ENCODE measurements at regions not wholly inside any gene's neighbourhood (a gene's known extent, or its start where the extent isn't known, plus 50 kb on each side); places are given as distances from the start of the nearest gene placed in this dataset.
A peak's percentile ranks its signal among the peaks of the same experiment; 100 is the strongest.

DNA sequence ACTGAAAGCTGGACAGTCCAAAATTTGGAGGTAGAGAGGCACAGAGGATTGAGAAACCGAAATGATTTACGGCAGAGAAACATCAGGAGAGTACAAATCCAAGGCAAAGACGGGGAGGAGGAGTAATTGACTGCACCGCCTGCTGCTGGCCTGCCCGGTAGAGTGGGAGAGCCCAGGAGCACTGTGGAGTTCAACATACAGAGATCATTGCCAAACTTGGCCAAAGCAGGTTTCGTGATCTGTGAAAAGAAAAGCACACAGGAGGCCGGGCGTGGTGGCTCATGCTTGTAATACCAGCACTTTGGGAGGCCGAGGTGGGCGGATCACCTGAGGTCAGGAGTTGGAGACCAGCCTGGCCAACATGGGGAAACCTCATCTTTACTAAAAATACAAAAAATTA lies 306.0 kb upstream of the PFKP start:
- TF ChIP-seq, protein P1, sequence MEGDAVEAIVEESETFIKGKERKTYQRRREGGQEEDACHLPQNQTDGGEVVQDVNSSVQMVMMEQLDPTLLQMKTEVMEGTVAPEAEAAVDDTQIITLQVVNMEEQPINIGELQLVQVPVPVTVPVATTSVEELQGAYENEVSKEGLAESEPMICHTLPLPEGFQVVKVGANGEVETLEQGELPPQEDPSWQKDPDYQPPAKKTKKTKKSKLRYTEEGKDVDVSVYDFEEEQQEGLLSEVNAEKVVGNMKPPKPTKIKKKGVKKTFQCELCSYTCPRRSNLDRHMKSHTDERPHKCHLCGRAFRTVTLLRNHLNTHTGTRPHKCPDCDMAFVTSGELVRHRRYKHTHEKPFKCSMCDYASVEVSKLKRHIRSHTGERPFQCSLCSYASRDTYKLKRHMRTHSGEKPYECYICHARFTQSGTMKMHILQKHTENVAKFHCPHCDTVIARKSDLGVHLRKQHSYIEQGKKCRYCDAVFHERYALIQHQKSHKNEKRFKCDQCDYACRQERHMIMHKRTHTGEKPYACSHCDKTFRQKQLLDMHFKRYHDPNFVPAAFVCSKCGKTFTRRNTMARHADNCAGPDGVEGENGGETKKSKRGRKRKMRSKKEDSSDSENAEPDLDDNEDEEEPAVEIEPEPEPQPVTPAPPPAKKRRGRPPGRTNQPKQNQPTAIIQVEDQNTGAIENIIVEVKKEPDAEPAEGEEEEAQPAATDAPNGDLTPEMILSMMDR (conservative IDR thresholded peaks at IDR 0.05; ENCODE audit: low read depth in 2 of 2): no peak
- no peak for TF ChIP-seq ZNF331 (CRISPR knock-in tag; IDR thresholded peaks at IDR 0.05; ENCODE audit: low read depth)
- TF ChIP-seq JUNB (IDR thresholded peaks at IDR 0.05; ENCODE audit: unreplicated experiment): no peak
- TF ChIP-seq CREB1 (CRISPR knock-in tag; IDR thresholded peaks at IDR 0.05; ENCODE audit: low read depth): no peak
- TF ChIP-seq POLR2AphosphoS5 (IDR thresholded peaks at IDR 0.05; ENCODE audit: low read depth): no peak
- TF ChIP-seq STAT1 (IDR thresholded peaks at IDR 0.05; ENCODE audit: unreplicated experiment): no peak
- no peak for TF ChIP-seq EZH2phosphoT487 (IDR thresholded peaks at IDR 0.05; ENCODE audit: unreplicated experiment)
- Mint-ChIP-seq H3K27ac (no peak overlapping the region), H3K4me3 (no peak overlapping the region), H3K36me3 (ENCODE audit: low read depth) (peaks cover 4% of the 10 kb centered on the region; the same call in 1 of the 3 replicates), H3K9me3 (no peaks in the 10 kb centered on the region; the same call in 1 of the 3 replicates), H3K27me3 (ENCODE audit: insufficient read depth, low read depth, poor library complexity) (peaks cover 1% of the 10 kb centered on the region), H3K4me1 (no peaks in the 10 kb centered on the region)
- Histone ChIP-seq H3K27me3 (ENCODE audit: insufficient read depth) (no peaks in the 10 kb centered on the region), H3K4me2 (no peak overlapping the region), H3K4me3 (no peak overlapping the region), H3K9me2 (ENCODE audit: insufficient read depth) (0 out of 2 replicates have a peak, but pooled peaks cover 10% of the 10 kb centered on the region), H3K4me1 (ENCODE audit: insufficient read depth) (no peaks in the 10 kb centered on the region), H3F3A (replicated peaks; ENCODE audit: low read depth) (no peaks in the 10 kb centered on the region), H4K20me1 (replicated peaks; ENCODE audit: insufficient read depth) (no peaks in the 10 kb centered on the region), H3K36me3 (ENCODE audit: insufficient read depth) (no peaks in the 10 kb centered on the region), H3K79me2 (replicated peaks; ENCODE audit: insufficient read depth) (no peaks in the 10 kb centered on the region), H3K27ac (ENCODE audit: low read depth) (no peak overlapping the region), H2AFZ (peak overlapping the region; percentile 43; the same call in 1 of the 2 replicates)
- ATAC-seq: no peak
- no peak for DNase-seq (ENCODE audit: low spot score)

DNA sequence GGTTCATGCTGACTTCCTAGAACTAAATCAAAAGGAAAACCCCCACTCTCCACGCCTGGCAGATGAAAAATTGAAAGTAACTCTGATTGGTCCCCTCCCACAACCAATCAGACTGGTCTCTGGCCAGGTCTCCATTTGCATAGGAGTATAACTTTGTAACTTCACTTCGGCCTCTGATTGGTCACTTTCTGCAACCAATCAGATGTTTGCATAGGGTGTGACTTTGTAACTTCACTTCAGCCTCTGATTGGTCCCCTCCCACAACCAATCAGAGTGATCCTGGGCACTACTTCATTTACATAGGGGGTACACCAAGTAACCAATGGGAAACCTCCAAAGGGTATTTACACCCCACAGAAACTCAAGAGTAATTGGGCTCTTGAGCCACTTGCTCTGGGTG lies 306.6 kb upstream of the PFKP start:
- peaks cover 4% of the 10 kb centered on the region; the same call in 1 of the 3 replicates for H3K36me3 Mint-ChIP-seq (ENCODE audit: low read depth)
- no peaks in the 10 kb centered on the region; the same call in 1 of the 3 replicates for H3K9me3 Mint-ChIP-seq
- Histone ChIP-seq H3K4me2 (no peak overlapping the region), H3F3A (replicated peaks; ENCODE audit: low read depth) (no peaks in the 10 kb centered on the region), H3K36me3 (ENCODE audit: insufficient read depth) (no peaks in the 10 kb centered on the region), H3K79me2 (replicated peaks; ENCODE audit: insufficient read depth) (no peaks in the 10 kb centered on the region), H3K4me1 (ENCODE audit: insufficient read depth) (no peaks in the 10 kb centered on the region), H4K20me1 (replicated peaks; ENCODE audit: insufficient read depth) (no peaks in the 10 kb centered on the region), H3K9me2 (ENCODE audit: insufficient read depth) (0 out of 2 replicates have a peak, but pooled peaks cover 10% of the 10 kb centered on the region), H3K27me3 (ENCODE audit: insufficient read depth) (no peaks in the 10 kb centered on the region), H3K4me3 (no peak overlapping the region), H2AFZ (no peak overlapping the region; the same call in 1 of the 2 replicates), H3K27ac (ENCODE audit: low read depth) (no peak overlapping the region)
- DNase-seq (ENCODE audit: low spot score) (no peak), ATAC-seq (no peak)
- TF ChIP-seq NANOG (IDR thresholded peaks at IDR 0.05; ENCODE audit: borderline replicate concordance): no peak
- no peak for TF ChIP-seq EZH2phosphoT487 (IDR thresholded peaks at IDR 0.05; ENCODE audit: unreplicated experiment)
- TF ChIP-seq STAT1 (IDR thresholded peaks at IDR 0.05; ENCODE audit: unreplicated experiment): no peak
- TF ChIP-seq EZH2 (IDR thresholded peaks at IDR 0.05; ENCODE audit: low read depth, unreplicated experiment): no peak
- H3K4me1 Mint-ChIP-seq: peaks cover 3% of the 10 kb centered on the region; the same call in 1 of the 3 replicates
- no peak overlapping the region for H3K4me3 Mint-ChIP-seq
- H3K27me3 Mint-ChIP-seq (ENCODE audit: insufficient read depth, low read depth, poor library complexity): peaks cover 1% of the 10 kb centered on the region
- H3K27ac Mint-ChIP-seq: no peak overlapping the region

DNA sequence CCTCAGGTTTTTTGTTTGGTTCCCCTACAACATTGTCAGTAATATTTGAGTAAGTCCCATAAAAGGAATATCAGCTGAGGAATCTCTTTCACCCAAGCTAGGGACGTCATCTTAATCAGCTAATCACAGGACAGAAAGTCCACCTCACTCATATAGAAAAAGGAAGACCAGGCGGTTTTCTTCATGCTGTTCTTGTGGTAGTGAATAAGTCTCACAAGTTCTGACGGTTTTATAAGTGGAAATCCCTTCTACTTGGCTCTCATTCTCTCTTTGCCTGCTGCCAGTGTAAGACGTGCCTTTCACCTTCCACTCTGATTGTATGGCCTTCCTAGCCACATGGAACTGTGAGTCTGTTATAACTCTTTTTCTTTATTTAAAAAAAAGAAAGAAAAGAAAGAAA lies 308.1 kb upstream of the PFKP start:
- no peak overlapping the region for H2AFZ ChIP-seq
- no peaks in the 10 kb centered on the region for H3K36me3 ChIP-seq (ENCODE audit: insufficient read depth)
- H3K4me3 ChIP-seq: no peak overlapping the region
- H4K20me1 ChIP-seq (replicated peaks; ENCODE audit: insufficient read depth): no peaks in the 10 kb centered on the region
- Mint-ChIP-seq H3K36me3 (ENCODE audit: low read depth) (peaks cover 4% of the 10 kb centered on the region; the same call in 1 of the 3 replicates), H3K9me3 (no peaks in the 10 kb centered on the region; the same call in 1 of the 3 replicates), H3K4me3 (no peak overlapping the region), H3K4me1 (peaks cover 3% of the 10 kb centered on the region; the same call in 1 of the 3 replicates), H3K27me3 (ENCODE audit: insufficient read depth, low read depth, poor library complexity) (peaks cover 3% of the 10 kb centered on the region), H3K27ac (no peak overlapping the region)
- no peaks in the 10 kb centered on the region for H3K79me2 ChIP-seq (replicated peaks; ENCODE audit: insufficient read depth)
- H3K9me2 ChIP-seq (ENCODE audit: insufficient read depth): 0 out of 2 replicates have a peak, but pooled peaks cover 10% of the 10 kb centered on the region
- H3K27ac ChIP-seq (ENCODE audit: low read depth): no peak overlapping the region
- no peak for ATAC-seq
- no peaks in the 10 kb centered on the region for H3F3A ChIP-seq (replicated peaks; ENCODE audit: low read depth)
- no peak overlapping the region for H3K4me2 ChIP-seq
- no peaks in the 10 kb centered on the region for H3K27me3 ChIP-seq (ENCODE audit: insufficient read depth)
- DNase-seq (ENCODE audit: low spot score): no peak
- H3K4me1 ChIP-seq (ENCODE audit: insufficient read depth): no peaks in the 10 kb centered on the region
- no peak for TF ChIP-seq ZNF331 (CRISPR knock-in tag; IDR thresholded peaks at IDR 0.05; ENCODE audit: low read depth)
